KMS-11 (cell line): ENCODE measurements at regions not wholly inside any gene's neighbourhood (a gene's known extent, or its start where the extent isn't known, plus 50 kb on each side); places are given as distances from the start of the nearest gene placed in this dataset.
"Not testable (repeated sequence)": the region's sequence is repeated elsewhere in the genome, so short reads cannot be mapped to it uniquely, and the experiment has no call there.

Source experiments
- H2AFZ ChIP-seq: fragments of 200-600 bp; sonication (generic); 2 replicates; pipeline ENCODE4 v1.6.1; 2016; ENCODE audit warnings: antibody characterized with exemption, mixed run types, low read depth
- H3K27ac ChIP-seq: fragments of 200-600 bp; sonication (generic); 2 replicates; pipeline ENCODE4 v1.6.1; 2016; ENCODE audit warnings: mild to moderate bottlenecking, mixed run types
- H3K27me3 ChIP-seq: fragments of 200-600 bp; sonication (generic); 2 replicates; pipeline ENCODE4 v1.6.1; 2017; ENCODE audit warnings: mild to moderate bottlenecking, low read depth, mixed run types, moderate library complexity; ENCODE audit not compliant: insufficient read depth
- H3K36me3 ChIP-seq: fragments of 200-600 bp; sonication (generic); 2 replicates; pipeline ENCODE4 v1.6.1; 2017; ENCODE audit warnings: mild to moderate bottlenecking, mixed run types; ENCODE audit not compliant: insufficient read depth
- H3K4me1 ChIP-seq: fragments of 200-600 bp; sonication (generic); 2 replicates; pipeline ENCODE4 v1.6.1; 2016; ENCODE audit warnings: mild to moderate bottlenecking, low read depth, mixed run types; ENCODE audit not compliant: poor library complexity, severe bottlenecking
- H3K4me2 ChIP-seq: fragments of 200-600 bp; sonication (generic); 2 replicates; pipeline ENCODE4 v1.7.0; 2016; ENCODE audit warnings: mild to moderate bottlenecking, mixed run types
- H3K4me3 ChIP-seq: fragments of 200-600 bp; sonication (generic); IDR thresholded peaks from 2 replicates; pipeline ENCODE4 v1.6.1; 2017; ENCODE audit warnings: low read depth, low read length, mixed read lengths; ENCODE audit not compliant: insufficient read depth
- H3K79me2 ChIP-seq: fragments of 200-600 bp; sonication (generic); 2 replicates; pipeline ENCODE4 v1.6.1; 2016; ENCODE audit warnings: low read depth, mixed run types; ENCODE audit not compliant: insufficient read depth
- H3K9ac ChIP-seq: fragments of 200-600 bp; sonication (generic); 2 replicates; pipeline ENCODE4 v1.6.1; 2016; ENCODE audit warnings: mild to moderate bottlenecking, mixed run types
- H4K20me1 ChIP-seq: fragments of 200-600 bp; sonication (generic); 2 replicates; pipeline ENCODE4 v1.6.1; 2016; ENCODE audit warnings: mild to moderate bottlenecking, mixed run types; ENCODE audit not compliant: insufficient read depth
- CTCF ChIP-seq: fragments of 200-600 bp; sonication (generic); conservative IDR thresholded peaks from 2 replicates; pipeline ENCODE4 v1.6.1; 2017; ENCODE audit warnings: low read depth, mild to moderate bottlenecking, antibody characterized with exemption, low read length, moderate library complexity, mixed read lengths

GRCh38 chr4:75254745-75255144 is 259.5 kb downstream of the RCHY1 start:
- Histone ChIP-seq H3K79me2 (no peaks in the 10 kb centered on the region), H3K4me3 (no peak overlapping the region), H3K36me3 (no peaks in the 10 kb centered on the region), H3K4me1 (no peaks in the 10 kb centered on the region), H4K20me1 (no peaks in the 10 kb centered on the region), H3K27me3 (no peaks in the 10 kb centered on the region), H2AFZ (no peak overlapping the region), H3K4me2 (no peak overlapping the region), H3K9ac (no peak overlapping the region), H3K27ac (no peak overlapping the region)
- TF ChIP-seq CTCF = no peak

DNA sequence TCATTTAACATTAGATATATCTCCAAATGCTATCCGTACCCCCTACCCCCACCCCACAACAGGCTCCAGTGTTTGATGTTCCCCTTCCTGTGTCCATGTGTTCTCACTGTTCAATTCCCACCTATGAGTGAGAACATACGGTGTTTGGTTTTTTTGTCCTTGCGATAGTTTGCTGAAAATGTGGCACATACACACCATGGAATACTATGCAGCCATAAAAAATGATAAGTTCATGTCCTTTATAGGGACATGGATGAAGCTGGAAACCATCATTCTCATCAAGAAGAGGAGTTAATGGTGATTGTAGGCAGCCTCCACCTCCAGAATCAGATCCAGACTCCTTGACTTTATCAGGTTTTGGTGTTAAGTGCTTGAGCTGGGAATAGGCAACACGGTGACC is 261.1 kb downstream of the RCHY1 start:
- not testable (repeated sequence) for H3K4me2 ChIP-seq, H3K36me3 ChIP-seq, H3K4me1 ChIP-seq, H4K20me1 ChIP-seq, H2AFZ ChIP-seq, H3K9ac ChIP-seq, H3K79me2 ChIP-seq, H3K27me3 ChIP-seq, H3K27ac ChIP-seq, H3K4me3 ChIP-seq

GRCh38 chr4:75251547-75251946 is 262.7 kb downstream of the RCHY1 start:
- H3K27ac ChIP-seq = no peak overlapping the region

GRCh38 chr4:75249739-75250138 is 264.5 kb downstream of the RCHY1 start:
- Histone ChIP-seq H2AFZ (no peak overlapping the region), H3K36me3 (no peaks in the 10 kb centered on the region), H3K27ac (no peak overlapping the region), H3K9ac (no peak overlapping the region), H3K79me2 (no peaks in the 10 kb centered on the region), H3K4me2 (no peak overlapping the region), H4K20me1 (no peaks in the 10 kb centered on the region), H3K4me3 (no peak overlapping the region), H3K27me3 (no peaks in the 10 kb centered on the region), H3K4me1 (no peaks in the 10 kb centered on the region)
- no peak for TF ChIP-seq CTCF

More at GRCh38 chr4:75251547-75251946, 262.7 kb downstream of the RCHY1 start:
- no peaks in the 10 kb centered on the region for H4K20me1 ChIP-seq
- no peak overlapping the region for H2AFZ ChIP-seq
- no peak overlapping the region for H3K4me3 ChIP-seq
- H3K9ac ChIP-seq = no peak overlapping the region
- H3K27me3 ChIP-seq = no peaks in the 10 kb centered on the region
- H3K79me2 ChIP-seq = no peaks in the 10 kb centered on the region
- no peaks in the 10 kb centered on the region for H3K4me1 ChIP-seq
- H3K36me3 ChIP-seq = no peaks in the 10 kb centered on the region
- H3K4me2 ChIP-seq = no peak overlapping the region
- no peak for TF ChIP-seq CTCF

DNA sequence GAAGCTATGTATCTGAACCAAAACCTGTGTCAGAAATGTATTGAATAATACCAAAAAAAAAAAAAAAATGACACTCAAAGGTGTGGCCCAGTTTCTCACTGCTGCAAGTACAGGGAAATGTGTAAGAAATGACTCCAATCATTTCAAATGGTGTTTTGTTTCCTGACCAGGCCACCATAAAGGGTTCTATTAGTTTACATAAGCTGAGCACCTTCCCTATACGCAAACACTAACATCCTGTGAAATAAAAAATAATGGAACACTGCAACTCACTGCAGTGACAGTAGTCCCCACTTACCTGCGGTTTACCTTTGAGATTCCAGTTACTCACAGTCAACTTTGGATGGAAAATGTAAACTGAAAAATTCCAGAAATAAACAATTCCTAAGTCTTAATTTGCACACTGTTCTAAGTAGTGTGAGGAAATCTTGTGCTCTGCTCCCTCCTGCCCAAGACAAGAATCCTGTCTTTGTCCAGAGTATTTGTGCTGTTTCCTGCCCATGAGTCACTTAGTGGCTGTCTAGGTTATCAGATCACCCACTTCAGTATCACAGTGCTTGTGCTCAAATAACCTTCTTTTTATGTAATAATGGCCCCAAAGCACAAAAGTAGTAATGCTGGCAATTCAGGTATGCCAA is 265.3 kb downstream of the RCHY1 start:
- H2AFZ ChIP-seq = no peak overlapping the region
- no peaks in the 10 kb centered on the region for H3K36me3 ChIP-seq
- H4K20me1 ChIP-seq = no peaks in the 10 kb centered on the region
- TF ChIP-seq CTCF = no peak
- H3K9ac ChIP-seq = no peak overlapping the region
- no peaks in the 10 kb centered on the region for H3K27me3 ChIP-seq
- H3K4me1 ChIP-seq = no peaks in the 10 kb centered on the region
- no peaks in the 10 kb centered on the region for H3K79me2 ChIP-seq
- H3K27ac ChIP-seq = no peak overlapping the region
- H3K4me2 ChIP-seq = no peak overlapping the region
- no peak overlapping the region for H3K4me3 ChIP-seq
